B cell (primary cell): ENCODE measurements at regions not wholly inside any gene's neighbourhood (a gene's known extent, or its start where the extent isn't known, plus 50 kb on each side); places are given as distances from the start of the nearest gene placed in this dataset. TPM values are rescaled to one million over a fixed set of nuclear protein-coding genes. Genes with fewer than 3 reads are reported as not detected.

Experiments
- ATAC-seq: fragments of 200-7000 bp; cut with Tn5 transposase; one replicate; pipeline ENCODE4 v1.10.0; 2021; ENCODE audit warnings: low read depth, mild to moderate bottlenecking, moderate number of reproducible peaks, moderate library complexity
- CTCF ChIA-PET: fragments of 350-600 bp; sonication (Branson Sonifier 250); formaldehyde crosslinking; loops from one replicate; lab custom pipeline; 2021; ENCODE audit warnings: antibody characterized with exemption, inconsistent platforms; lab: Charles Lee
- POLR2A ChIA-PET: fragments of 350-600 bp; sonication (Branson Sonifier 250); formaldehyde crosslinking; loops from one replicate; lab custom pipeline; 2021; ENCODE audit warnings: antibody characterized with exemption; lab: Charles Lee
- DNase-seq: peaks from one replicate; pipeline ENCODE4 v3.0.0; 2013
- H2AFZ ChIP-seq: 2 replicates; pipeline ENCODE4 v1.6.1; 2012; ENCODE audit warnings: mild to moderate bottlenecking, low read depth, low read length; ENCODE audit not compliant: insufficient read depth, poor library complexity, severe bottlenecking
- H3K27ac ChIP-seq, 2 donors: 1 replicate in 1 of 2; 2 replicates in 1 of 2; pipeline ENCODE4 v1.5.1; 2012 to 2013; ENCODE audit warnings: low read length in 2 of 2, mild to moderate bottlenecking in 2 of 2, moderate library complexity in 1 of 2
- H3K27me3 ChIP-seq, 4 experiments: fragments of 200-600 bp in 1 of 4; sonication (generic) in 1 of 4; replicated peaks in 1 of 4; 1 replicate in 2 of 4; 2 replicates in 2 of 4; pipeline versions ENCODE4 v1.6.1 to v1.7.0; 2013 to 2016; ENCODE audit warnings: low read length in 3 of 4, mild to moderate bottlenecking in 2 of 4, mixed read lengths in 1 of 4, moderate library complexity in 1 of 4; ENCODE audit not compliant: insufficient read depth in 4 of 4, control insufficient read depth in 3 of 4; ENCODE audit errors: control extremely low read depth in 1 of 4
- H3K36me3 ChIP-seq, 2 experiments: replicated peaks in 1 of 2; 1 replicate in 1 of 2; 2 replicates in 1 of 2; pipeline versions ENCODE4 v1.6.1 to v1.7.1; 2013; ENCODE audit warnings: low read length in 1 of 2; ENCODE audit not compliant: insufficient read depth in 2 of 2, control insufficient read depth in 1 of 2; ENCODE audit errors: control extremely low read depth in 1 of 2, extremely low read depth in 1 of 2
- H3K4me1 ChIP-seq, 2 donors: fragments of 200-600 bp in 1 of 2; sonication (generic) in 1 of 2; 1 replicate in 1 of 2; 2 replicates in 1 of 2; pipeline versions ENCODE4 v1.5.1 to v1.6.1; 2013 to 2017; ENCODE audit warnings: low read length in 2 of 2; ENCODE audit not compliant: control insufficient read depth in 2 of 2, insufficient read depth in 2 of 2
- H3K4me2 ChIP-seq: replicated peaks from 2 replicates; pipeline ENCODE3; 2012; ENCODE audit warnings: mild to moderate bottlenecking, low read depth, low read length; ENCODE audit not compliant: poor library complexity, severe bottlenecking
- H3K4me3 ChIP-seq, 5 experiments: fragments of 200-600 bp in 1 of 5; sonication (generic) in 1 of 5; 1 replicate in 3 of 5; 2 replicates in 2 of 5; pipeline versions ENCODE4 v1.5.1 to v1.7.0; 2011 to 2016; ENCODE audit warnings: low read length in 4 of 5, mild to moderate bottlenecking in 4 of 5, low read depth in 2 of 5, control low read depth in 1 of 5, moderate library complexity in 1 of 5; ENCODE audit not compliant: insufficient read depth in 1 of 5; ENCODE audit errors: control extremely low read depth in 1 of 5, extremely low read depth in 1 of 5
- H3K79me2 ChIP-seq: fragments of 200-600 bp; sonication (generic); one replicate; pipeline ENCODE4 v1.6.0; 2016; ENCODE audit warnings: low read length; ENCODE audit not compliant: control insufficient read depth, insufficient read depth
- H3K9ac ChIP-seq: fragments of 200-600 bp; sonication (generic); 2 replicates; pipeline ENCODE4 v1.6.1; 2017; ENCODE audit warnings: mild to moderate bottlenecking, low read length, moderate library complexity
- H3K9me3 ChIP-seq, 3 donors: one replicate each; pipeline versions ENCODE4 v1.6.1 to v1.7.1; 2013; ENCODE audit warnings: low read length in 2 of 3; ENCODE audit not compliant: control insufficient read depth in 2 of 3, insufficient read depth in 1 of 3; ENCODE audit errors: control extremely low read depth in 1 of 3
- H4K20me1 ChIP-seq: 2 replicates; pipeline ENCODE4 v1.6.0; 2012; ENCODE audit warnings: mild to moderate bottlenecking, low read length; ENCODE audit not compliant: insufficient read depth, control insufficient read depth, poor library complexity, severe bottlenecking
- H3K27ac Mint-ChIP-seq: one replicate; pipeline ENCODE4 v1.8.0; 2021; ENCODE audit warnings: mixed read lengths
- H3K27me3 Mint-ChIP-seq: one replicate; pipeline ENCODE4 v1.8.0; 2021; ENCODE audit warnings: mixed read lengths
- H3K4me1 Mint-ChIP-seq: one replicate; pipeline ENCODE4 v1.8.0; 2021; ENCODE audit warnings: mixed read lengths
- H3K4me3 Mint-ChIP-seq: one replicate; pipeline ENCODE4 v1.8.0; 2021; ENCODE audit warnings: mixed read lengths
- H3K9me3 Mint-ChIP-seq: one replicate; pipeline ENCODE4 v1.8.0; 2022; ENCODE audit warnings: mixed read lengths; ENCODE audit not compliant: insufficient read depth
- CTCF ChIP-seq: fragments of 200-600 bp; IDR thresholded peaks from one replicate; pipeline ENCODE4 v1.8.0; 2022; ENCODE audit warnings: antibody characterized with exemption, mild to moderate bottlenecking
- EZH2 ChIP-seq: IDR thresholded peaks from 2 replicates; pipeline ENCODE4 v1.6.1; 2012; ENCODE audit warnings: borderline replicate concordance, low read depth, mild to moderate bottlenecking, moderate library complexity, low read length; ENCODE audit not compliant: insufficient read depth, poor library complexity, severe bottlenecking
- WGBS: methylation state at CpG from one replicate; pipeline ENCODE4 v1.1.5; 2013; ENCODE audit warnings: missing lambda C conversion rate; ENCODE audit not compliant: insufficient coverage; 5-methylcytosine and 5-hydroxymethylcytosine counted together
- intact Hi-C: fragments of 100-400 bp; cut with micrococcal nuclease; formaldehyde crosslinking; loops from one replicate; pipeline ENCODE4 v1.10.0; 2022
- small RNA-seq: library from RNA; depleted of rRNA; stranded (forward); fragments of <200 nt; gene quantifications from one replicate; pipeline ENCODE3, GENCODE V24; 2012; ENCODE audit warnings: low replicate concordance, low read depth; ENCODE audit not compliant: insufficient read length

- H3K27me3 ChIP-seq, result no peaks in the 10 kb centered on the region
- POLR2A ChIA-PET, result no interaction called here
- H3K4me3 Mint-ChIP-seq, result no peak overlapping the region
- no peak overlapping the region for H3K4me2 ChIP-seq
- H3K9me3 ChIP-seq, result peaks cover 0 to 1% (median 0%) of the 10 kb centered on the region in 3 donors
- CTCF ChIA-PET, result no interaction called here
- TF ChIP-seq EZH2 (no peak), CTCF (no peak)
- H3K79me2 ChIP-seq, result no peaks in the 10 kb centered on the region
- H3K27ac ChIP-seq, result no peak overlapping the region
- H3K9ac ChIP-seq, result no peak overlapping the region
- no peaks in the 10 kb centered on the region for H3K4me1 Mint-ChIP-seq
- H4K20me1 ChIP-seq, result no peaks in the 10 kb centered on the region
- no peak overlapping the region for H2AFZ ChIP-seq
- no peak overlapping the region for H3K4me3 ChIP-seq
- no peaks in the 10 kb centered on the region for H3K4me1 ChIP-seq
- H3K27ac Mint-ChIP-seq, result no peak overlapping the region
- H3K36me3 ChIP-seq, result no peaks in the 10 kb centered on the region
- H3K27me3 Mint-ChIP-seq, result peaks cover 6% of the 10 kb centered on the region
- WGBS, result 88% methylated on average over 5 of the region's 6 CpGs
- ATAC-seq (no peak), DNase-seq (no peak)
- no peaks in the 10 kb centered on the region for H3K9me3 Mint-ChIP-seq
- intact Hi-C loops, result no loop called here
These were observed 70.2 kb downstream of the KLF5 start for GRCh38 chr13:73129023-73129422.

Small RNA genes lying in the stretch of these regions (small RNA-seq; reads per million reads assigned to genes)
- gene AL162376.1, result not detected
- gene RNU4-10P, result not detected
- gene RNY1P8, result not detected
